K562 (cell line): ENCODE measurements at regions not wholly inside any gene's neighbourhood (a gene's known extent, or its start where the extent isn't known, plus 50 kb on each side); places are given as distances from the start of the nearest gene placed in this dataset.

Experiments
- ATAC-seq: fragments of 200-7000 bp; cut with Tn5 transposase; 3 replicates; pipeline ENCODE4 v1.9.1; 2020; ENCODE audit warnings: moderate library complexity
- BruUV-seq: library from RNA; stranded (reverse); fragments of 400-500 nt; replicated peaks from 2 replicates; lab custom pipeline; 2021; lab: Mats Ljungman, UMichigan
- CTCF ChIA-PET: fragments of 300-600 bp; formaldehyde crosslinking; extraction: SDS; loops from one replicate; lab custom pipeline; 2021; ENCODE audit warnings: low intra/inter-chr PET ratio; lab: Yijun Ruan, JAX
- POLR2A ChIA-PET: fragments of 300-600, 350-650 bp; sonication (Branson Sonifier 250); formaldehyde crosslinking; extraction: SDS; loops from one replicate; lab custom pipeline; 2021; ENCODE audit warnings: antibody characterized with exemption, inconsistent platforms; lab: Yijun Ruan, JAX
- DNase-seq, 4 experiments: peaks; one replicate each; pipeline versions ENCODE4 v3.0.0 to v3.0.0-alpha.2; 2011 to 2018; ENCODE audit warnings: low spot score in 3 of 4, mixed read lengths in 3 of 4; ENCODE audit errors: extremely low read depth in 1 of 4
- FAIRE-seq: peaks from 2 replicates; lab custom pipeline; 2011; peaks lifted over from hg19 to GRCh38; lab: Jason Lieb, UNC
- H2AFZ ChIP-seq: 2 replicates; pipeline ENCODE4 v1.6.0; 2011; ENCODE audit warnings: low read depth, low read length, control low read depth, inconsistent platforms
- H3K27ac ChIP-seq: fragments of 200-600 bp; 3 replicates; pipeline ENCODE4 v1.8.0; 2011; ENCODE audit warnings: low read depth, mild to moderate bottlenecking, control low read depth, inconsistent platforms, low read length, moderate library complexity, mixed read lengths; ENCODE audit errors: extremely low read depth
- H3K27me3 ChIP-seq, 2 experiments: fragments of 300-600 bp in 1 of 2; 2 replicates in 1 of 2; 3 replicates in 1 of 2; pipeline versions ENCODE4 v1.6.0 to v1.8.0; 2011; ENCODE audit warnings: inconsistent platforms in 2 of 2, low read length in 2 of 2, mild to moderate bottlenecking in 1 of 2, mixed read lengths in 1 of 2, moderate library complexity in 1 of 2; ENCODE audit not compliant: control insufficient read depth in 2 of 2, insufficient read depth in 2 of 2
- H3K36me3 ChIP-seq: fragments of 300-600 bp; 3 replicates; pipeline ENCODE4 v1.8.0; 2011; ENCODE audit warnings: mild to moderate bottlenecking, low read length, inconsistent platforms; ENCODE audit not compliant: control insufficient read depth, insufficient read depth
- H3K4me1 ChIP-seq, 2 experiments: fragments of 200-600 bp in 1 of 2; replicated peaks in 1 of 2; 2 replicates in 1 of 2; 3 replicates in 1 of 2; pipeline versions ENCODE4 v1.5.1 to v1.8.0; 2011; ENCODE audit warnings: inconsistent platforms in 2 of 2, low read length in 2 of 2, mild to moderate bottlenecking in 1 of 2, mixed read lengths in 1 of 2, moderate library complexity in 1 of 2; ENCODE audit not compliant: control insufficient read depth in 2 of 2, insufficient read depth in 2 of 2
- H3K4me2 ChIP-seq: 2 replicates; pipeline ENCODE4 v1.6.1; 2011; ENCODE audit warnings: low read length, control low read depth, inconsistent platforms, mixed read lengths; ENCODE audit not compliant: insufficient read depth
- H3K4me3 ChIP-seq: fragments of 200-600 bp; sonication (generic), shearing (Covaris generic); 2 replicates; pipeline ENCODE4 v1.5.1; 2016; ENCODE audit warnings: control low read depth, inconsistent platforms
- H3K79me2 ChIP-seq: fragments of 200-600 bp; 3 replicates; pipeline ENCODE4 v1.8.0; 2011; ENCODE audit warnings: low read length, inconsistent platforms; ENCODE audit not compliant: control insufficient read depth, insufficient read depth
- H3K9ac ChIP-seq, 2 experiments: 2 replicates each; pipeline versions ENCODE4 v1.6.0 to v1.6.1; 2011; ENCODE audit warnings: low read depth in 2 of 2, low read length in 2 of 2, control low read depth in 1 of 2, inconsistent platforms in 1 of 2, mild to moderate bottlenecking in 1 of 2, mixed read lengths in 1 of 2; ENCODE audit not compliant: insufficient read depth in 1 of 2
- H3K9me1 ChIP-seq: one replicate; pipeline ENCODE4 v1.6.0; 2011; ENCODE audit warnings: inconsistent platforms, mild to moderate bottlenecking, low read length, moderate library complexity; ENCODE audit not compliant: control insufficient read depth, insufficient read depth
- H3K9me3 ChIP-seq: replicated peaks from 2 replicates; pipeline ENCODE4 v1.5.1; 2011; ENCODE audit warnings: low read depth, low read length, inconsistent platforms; ENCODE audit not compliant: control insufficient read depth, insufficient read depth
- H4K20me1 ChIP-seq: replicated peaks from 2 replicates; pipeline ENCODE4 v1.6.1; 2011; ENCODE audit warnings: low read length, inconsistent platforms, mixed read lengths; ENCODE audit not compliant: control insufficient read depth, insufficient read depth
- DIDO1 ChIP-seq: fragments of 450-650 bp; IDR thresholded peaks from 2 replicates; pipeline ENCODE4 v1.6.1; 2016; ENCODE audit warnings: low read depth, missing biosample characterization, missing genetic modification characterization
- E2F3 ChIP-seq: fragments of 250-450 bp; sonication (Bioruptor Pico); IDR thresholded peaks from 2 replicates; pipeline ENCODE4 v1.4.0; 2020; ENCODE audit warnings: mild to moderate bottlenecking
- HMGN3 ChIP-seq: IDR thresholded peaks from 2 replicates; pipeline ENCODE4 v1.6.1; 2011; ENCODE audit warnings: borderline replicate concordance, low read depth, mild to moderate bottlenecking, mixed read lengths, low read length; ENCODE audit not compliant: insufficient read length; ENCODE audit errors: extremely low read depth
- MCM2 ChIP-seq: fragments of 450-650 bp; IDR thresholded peaks from 2 replicates; pipeline ENCODE4 v1.6.1; 2017; ENCODE audit warnings: low read depth, mild to moderate bottlenecking
- MTA3 ChIP-seq: fragments of 450-650 bp; formaldehyde crosslinking; IDR thresholded peaks from 2 replicates; pipeline ENCODE4 v1.6.1; 2017; ENCODE audit warnings: mild to moderate bottlenecking, borderline replicate concordance
- NCOA4 ChIP-seq: fragments of 450-650 bp; IDR thresholded peaks from 2 replicates; pipeline ENCODE4 v1.6.1; 2018; ENCODE audit warnings: mild to moderate bottlenecking; ENCODE audit not compliant: partially characterized antibody
- POLR2A ChIP-seq: fragments of 450-650 bp; conservative IDR thresholded peaks from 2 replicates; pipeline ENCODE4 v1.6.1; 2016
- PTTG1 ChIP-seq: fragments of 450-650 bp; IDR thresholded peaks from 2 replicates; pipeline ENCODE4 v1.6.1; 2016; ENCODE audit warnings: low read depth, mild to moderate bottlenecking, missing genetic modification characterization, missing compliant biosample characterization
- RBM25 ChIP-seq: fragments of 200-400 bp; formaldehyde crosslinking; IDR thresholded peaks from 2 replicates; pipeline ENCODE4 v1.6.1; 2018; ENCODE audit warnings: low read length, low read depth, moderate library complexity; ENCODE audit not compliant: severe bottlenecking
- SMARCE1 ChIP-seq: fragments of 450-650 bp; IDR thresholded peaks from 2 replicates; pipeline ENCODE4 v1.7.1; 2016; ENCODE audit warnings: mild to moderate bottlenecking
- WGBS: fragments of 100-300 bp; shearing (Covaris generic); methylation state at CpG from one replicate; pipeline ENCODE4 v1.1.6; 2016; ENCODE audit warnings: low coverage, mixed read lengths; ENCODE audit not compliant: insufficient coverage; ENCODE audit errors: missing lambda C conversion rate; 5-methylcytosine and 5-hydroxymethylcytosine counted together
- in situ Hi-C: fragments of 300-500 bp; cut with MboI; formaldehyde crosslinking; loops from 4 replicates; pipeline ENCODE4 v1.15.0; 2018; ENCODE audit warnings: inconsistent platforms, mixed read lengths
- intact Hi-C: fragments of 100-400 bp; cut with micrococcal nuclease; formaldehyde crosslinking; loops from 2 replicates; pipeline ENCODE4 v1.14.2; 2022

GRCh38 chr20:48453477-48454093, 374.2 kb downstream of the PREX1 start:
- no peak overlapping the region for H2AFZ ChIP-seq
- WGBS: 1% methylated on average over 15 of the region's 15 CpGs
- peaks cover 3 to 40% of the 10 kb centered on the region in 2 experiments; a peak in 3 of 5 replicates for H3K27me3 ChIP-seq
- no TSS peak for BruUV-seq
- DNase-seq (no peak), ATAC-seq (no peak), FAIRE-seq (no peak)
- H3K36me3 ChIP-seq: no peaks in the 10 kb centered on the region
- no peaks in the 10 kb centered on the region for H3K9me3 ChIP-seq
- H3K4me2 ChIP-seq: no peak overlapping the region
- ChIA-PET POLR2A (no interaction called here), CTCF (no interaction called here)
- H3K4me1 ChIP-seq: no peaks in the 10 kb centered on the region
- H3K79me2 ChIP-seq: no peaks in the 10 kb centered on the region
- intact Hi-C loops: no loop called here
- no peak overlapping the region for H3K9ac ChIP-seq
- TF ChIP-seq NCOA4 (no peak), MCM2 (no peak), MTA3 (no peak), DIDO1 (tag) (no peak), E2F3 (CRISPR knock-in tag) (no peak), HMGN3 (no peak), PTTG1 (no peak), POLR2A (no peak), RBM25 (no peak), SMARCE1 (no peak)
- TF ChIP-seq, all 486 proteins: peak for 0
- no peak overlapping the region for H3K4me3 ChIP-seq
- in situ Hi-C loops: no loop called here
- no peak overlapping the region for H3K27ac ChIP-seq
- no peaks in the 10 kb centered on the region; the same call in 1 of the 2 replicates for H4K20me1 ChIP-seq
- no peaks in the 10 kb centered on the region for H3K9me1 ChIP-seq
